HUES6 (cell line): ENCODE measurements at regions not wholly inside any gene's neighbourhood (a gene's known extent, or its start where the extent isn't known, plus 50 kb on each side); places are given as distances from the start of the nearest gene placed in this dataset.
"Not testable (repeated sequence)": the region's sequence is repeated elsewhere in the genome, so short reads cannot be mapped to it uniquely, and the experiment has no call there.

Source experiments
- H3K27ac ChIP-seq: 2 replicates; pipeline ENCODE4 v1.7.0; 2013; ENCODE audit warnings: low read depth, mild to moderate bottlenecking, low read length, inconsistent platforms
- H3K27me3 ChIP-seq: 2 replicates; pipeline ENCODE4 v1.6.1; 2013; ENCODE audit warnings: low read length; ENCODE audit not compliant: control insufficient read depth, insufficient read depth
- H3K36me3 ChIP-seq: 2 replicates; pipeline ENCODE4 v1.6.1; 2013; ENCODE audit warnings: low read length; ENCODE audit not compliant: control insufficient read depth, insufficient read depth
- H3K4me1 ChIP-seq: 2 replicates; pipeline ENCODE4 v1.6.1; 2013; ENCODE audit warnings: low read length; ENCODE audit not compliant: control insufficient read depth, insufficient read depth
- H3K4me3 ChIP-seq: 2 replicates; pipeline ENCODE4 v1.5.1; 2013; ENCODE audit warnings: low read depth, low read length
- H3K9ac ChIP-seq: one replicate; pipeline ENCODE4 v1.6.1; 2013; ENCODE audit warnings: mild to moderate bottlenecking, low read length
- H3K9me3 ChIP-seq: 2 replicates; pipeline ENCODE4 v1.6.1; 2013; ENCODE audit warnings: low read depth, low read length; ENCODE audit not compliant: control insufficient read depth, insufficient read depth

GRCh38 chr5:100131161-100131560 is 404.0 kb upstream of the FAM174A start:
- H3K36me3 ChIP-seq, result no peaks in the 10 kb centered on the region

GRCh38 chr5:100130307-100130706 is 404.9 kb upstream of the FAM174A start:
- Histone ChIP-seq H3K27ac (no peak overlapping the region), H3K36me3 (no peaks in the 10 kb centered on the region), H3K27me3 (no peaks in the 10 kb centered on the region)

More at GRCh38 chr5:100131161-100131560, 404.0 kb upstream of the FAM174A start:
- Histone ChIP-seq H3K27ac (no peak overlapping the region), H3K4me1 (no peaks in the 10 kb centered on the region), H3K9ac (no peak overlapping the region), H3K4me3 (no peak overlapping the region), H3K27me3 (no peaks in the 10 kb centered on the region), H3K9me3 (no peaks in the 10 kb centered on the region)

GRCh38 chr5:100119903-100120302 is 415.3 kb upstream of the FAM174A start:
- Histone ChIP-seq H3K27ac (no peak overlapping the region), H3K4me3 (no peak overlapping the region)

More at GRCh38 chr5:100130307-100130706, 404.9 kb upstream of the FAM174A start:
- Histone ChIP-seq H3K4me3 (no peak overlapping the region), H3K9ac (no peak overlapping the region), H3K4me1 (no peaks in the 10 kb centered on the region), H3K9me3 (no peaks in the 10 kb centered on the region)

GRCh38 chr5:100110497-100110896 is 424.7 kb upstream of the FAM174A start:
- Histone ChIP-seq H3K9ac (no peak overlapping the region), H3K4me1 (no peaks in the 10 kb centered on the region), H3K27me3 (no peaks in the 10 kb centered on the region), H3K4me3 (no peak overlapping the region), H3K9me3 (peaks cover 21% of the 10 kb centered on the region), H3K27ac (no peak overlapping the region), H3K36me3 (no peaks in the 10 kb centered on the region)

More at GRCh38 chr5:100119903-100120302, 415.3 kb upstream of the FAM174A start:
- no peaks in the 10 kb centered on the region for H3K9me3 ChIP-seq
- no peak overlapping the region for H3K9ac ChIP-seq
- H3K36me3 ChIP-seq, result no peaks in the 10 kb centered on the region
- no peaks in the 10 kb centered on the region for H3K27me3 ChIP-seq
- no peaks in the 10 kb centered on the region for H3K4me1 ChIP-seq

- Histone ChIP-seq H3K4me3 (no peak overlapping the region), H3K4me1 (no peaks in the 10 kb centered on the region), H3K36me3 (no peaks in the 10 kb centered on the region), H3K9ac (no peak overlapping the region), H3K27ac (no peak overlapping the region), H3K27me3 (no peaks in the 10 kb centered on the region), H3K9me3 (peaks cover 21% of the 10 kb centered on the region)
Measured at GRCh38 chr5:100108883-100109282, 426.3 kb upstream of the FAM174A start.

- not testable (repeated sequence) for H3K27ac ChIP-seq, H3K9ac ChIP-seq, H3K4me3 ChIP-seq, H3K27me3 ChIP-seq, H3K36me3 ChIP-seq, H3K4me1 ChIP-seq
- peaks cover 12% of the 10 kb centered on the region for H3K9me3 ChIP-seq
Measured at GRCh38 chr5:100103592-100104119, 431.5 kb upstream of the FAM174A start.

GRCh38 chr5:100101466-100101865 is 433.7 kb upstream of the FAM174A start:
- H3K36me3 ChIP-seq, H3K27ac ChIP-seq, H3K4me1 ChIP-seq, H3K9ac ChIP-seq, H3K27me3 ChIP-seq, H3K9me3 ChIP-seq, H3K4me3 ChIP-seq: not testable (repeated sequence)

GRCh38 chr5:100096328-100096727 is 438.8 kb upstream of the FAM174A start:
- not testable (repeated sequence) for H3K4me1 ChIP-seq, H3K36me3 ChIP-seq, H3K27me3 ChIP-seq, H3K9me3 ChIP-seq, H3K27ac ChIP-seq, H3K4me3 ChIP-seq, H3K9ac ChIP-seq

GRCh38 chr5:100080703-100081102 is 454.5 kb upstream of the FAM174A start:
- H3K27me3 ChIP-seq, H3K27ac ChIP-seq, H3K4me1 ChIP-seq, H3K36me3 ChIP-seq, H3K9me3 ChIP-seq, H3K4me3 ChIP-seq, H3K9ac ChIP-seq: not testable (repeated sequence)

GRCh38 chr5:100079163-100079562 is 456.0 kb upstream of the FAM174A start:
- not testable (repeated sequence) for H3K4me1 ChIP-seq, H3K27me3 ChIP-seq, H3K36me3 ChIP-seq, H3K9ac ChIP-seq, H3K4me3 ChIP-seq, H3K9me3 ChIP-seq, H3K27ac ChIP-seq

GRCh38 chr5:100066020-100066419 is 469.2 kb upstream of the FAM174A start:
- H3K4me3 ChIP-seq, H3K27ac ChIP-seq, H3K36me3 ChIP-seq, H3K9ac ChIP-seq, H3K9me3 ChIP-seq, H3K4me1 ChIP-seq, H3K27me3 ChIP-seq: not testable (repeated sequence)

GRCh38 chr5:100043475-100043874 is 491.7 kb upstream of the FAM174A start:
- H3K27me3 ChIP-seq, result no peaks in the 10 kb centered on the region
- no peaks in the 10 kb centered on the region for H3K36me3 ChIP-seq
- no peak overlapping the region for H3K4me3 ChIP-seq
- H3K9ac ChIP-seq, result no peak overlapping the region
- no peaks in the 10 kb centered on the region for H3K4me1 ChIP-seq
- H3K27ac ChIP-seq, result no peak overlapping the region
- no peaks in the 10 kb centered on the region for H3K9me3 ChIP-seq
